GM19351 (cell line): ENCODE measurements at regions not wholly inside any gene's neighbourhood (a gene's known extent, or its start where the extent isn't known, plus 50 kb on each side); places are given as distances from the start of the nearest gene placed in this dataset.
A peak's percentile ranks its signal among the peaks of the same experiment; 100 is the strongest.

Experiments used
- ATAC-seq: cut with Tn5 transposase; IDR thresholded peaks from one replicate; pipeline ENCODE4 v1.9.1; 2021; ENCODE audit warnings: mild to moderate bottlenecking, moderate library complexity; ENCODE audit not compliant: unreplicated experiment

DNA sequence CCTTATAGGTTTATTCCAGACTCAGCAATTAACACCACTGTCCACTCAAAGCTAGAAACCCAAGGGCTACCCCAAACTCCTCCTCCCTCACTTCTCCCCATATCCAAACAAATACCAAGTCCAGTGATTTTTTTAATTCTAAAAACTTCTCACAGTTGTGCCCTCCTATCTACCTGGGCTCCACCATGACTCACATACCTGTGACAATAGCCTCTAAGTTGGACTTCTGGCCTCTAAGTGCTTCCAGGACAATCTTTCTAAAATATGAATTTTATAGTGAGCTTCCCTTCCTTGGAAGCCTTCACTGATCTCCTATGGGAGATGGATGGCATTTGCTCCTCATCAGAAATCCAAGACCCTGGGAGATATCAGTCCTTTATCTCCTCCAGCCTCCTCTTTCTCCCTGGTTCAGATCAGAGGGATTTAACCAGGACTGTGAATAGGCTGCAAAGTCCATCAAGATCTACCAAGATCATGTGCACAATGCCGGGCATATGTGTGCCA, 219.3 kb downstream of the TOMM20 start:
- ATAC-seq = no peak

DNA sequence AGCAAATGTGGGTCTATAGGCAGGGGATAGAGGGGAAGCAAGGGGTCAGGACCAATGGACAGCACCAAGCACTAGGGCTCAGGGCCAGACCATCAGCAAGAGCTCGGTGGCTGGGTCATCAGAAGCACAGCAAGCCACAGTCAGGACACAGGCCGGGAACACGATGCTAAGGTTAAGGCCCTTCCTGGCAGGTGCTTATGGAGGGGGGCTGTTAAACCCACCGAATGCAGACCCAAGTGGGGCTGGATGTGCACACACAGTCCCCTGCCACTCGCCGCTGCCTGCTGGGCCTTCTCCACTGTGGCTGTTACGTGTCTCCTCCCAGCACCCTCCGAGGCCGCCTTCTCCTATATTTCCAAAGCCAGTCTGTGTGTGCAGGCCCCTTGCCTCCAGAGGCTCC, 220.1 kb downstream of the TOMM20 start:
- ATAC-seq = no peak

DNA sequence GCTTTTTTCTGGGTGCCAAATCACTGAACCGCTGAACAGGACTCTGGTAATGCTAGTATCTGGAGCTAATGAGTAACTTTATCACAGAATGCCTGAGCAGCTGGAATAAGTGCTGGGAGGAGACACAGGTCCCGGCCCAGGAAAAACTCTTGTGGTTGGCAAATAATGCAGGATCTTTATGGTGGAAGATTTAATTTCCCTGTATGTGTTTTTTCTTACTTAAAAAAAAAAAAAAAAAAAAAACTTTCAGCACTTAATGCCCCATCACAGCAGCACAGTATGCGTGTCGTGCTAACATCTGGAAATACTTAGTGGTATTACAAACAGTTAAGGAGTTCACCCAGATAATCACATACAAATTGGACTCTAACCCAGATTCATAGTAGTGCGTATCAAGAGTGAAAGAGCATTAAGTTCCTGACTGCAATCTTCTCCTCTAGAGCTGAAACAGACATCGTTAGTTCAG, 220.7 kb downstream of the TOMM20 start:
- no peak for ATAC-seq

DNA sequence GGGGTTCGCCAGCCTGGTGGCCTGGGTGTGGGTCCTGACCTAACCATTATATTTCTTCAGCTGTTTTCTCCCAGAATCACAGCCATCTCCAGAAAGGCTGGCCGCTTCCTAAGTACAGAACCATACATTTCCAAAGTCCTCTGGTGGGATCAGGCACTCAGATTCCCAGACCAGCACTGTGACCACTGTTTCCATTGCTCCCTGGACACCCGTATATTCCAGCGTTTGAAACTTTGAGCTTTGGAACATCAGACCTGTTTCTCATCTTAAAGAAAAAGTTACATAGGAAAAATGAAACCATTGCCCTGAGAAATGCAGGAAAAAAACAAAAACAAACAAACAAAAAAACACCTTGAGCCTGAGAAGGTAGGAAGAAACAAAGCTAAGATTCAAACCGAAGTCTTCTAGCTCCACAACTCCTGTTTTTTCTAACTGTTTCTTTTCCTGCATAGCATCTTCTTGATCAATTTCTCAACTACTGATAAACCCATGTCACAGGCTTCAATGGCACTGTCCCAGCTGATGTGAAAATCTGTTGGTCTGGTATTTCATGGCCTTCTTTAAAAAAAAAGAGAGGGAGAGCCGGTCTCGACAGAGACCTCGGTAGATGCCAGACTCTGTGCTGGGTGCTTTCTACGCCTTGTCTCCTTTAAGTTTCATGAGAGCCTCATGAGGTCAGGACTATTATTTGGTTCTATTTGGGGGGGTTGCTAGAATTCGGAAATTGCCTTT, 221.3 kb downstream of the TOMM20 start:
- ATAC-seq = no peak

DNA sequence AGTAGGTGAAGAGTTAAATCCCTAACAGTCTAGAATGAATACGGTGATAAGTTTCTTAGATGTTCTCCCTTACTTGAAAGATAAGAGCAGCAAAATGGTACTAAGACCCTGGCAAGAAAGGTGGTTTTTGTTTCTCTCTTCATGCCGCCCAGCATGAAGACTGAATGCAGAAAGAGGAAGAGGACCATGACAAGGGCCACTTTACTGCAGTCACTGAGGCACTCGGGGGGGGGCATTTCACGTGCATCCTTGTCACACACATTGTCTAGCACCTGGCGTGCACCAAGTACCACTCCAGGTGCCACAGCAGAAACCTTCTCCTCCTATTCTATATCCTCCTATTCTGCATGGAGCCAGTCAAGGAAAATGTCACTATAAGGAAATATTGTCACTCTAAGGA, 222.0 kb downstream of the TOMM20 start:
- no peak for ATAC-seq

DNA sequence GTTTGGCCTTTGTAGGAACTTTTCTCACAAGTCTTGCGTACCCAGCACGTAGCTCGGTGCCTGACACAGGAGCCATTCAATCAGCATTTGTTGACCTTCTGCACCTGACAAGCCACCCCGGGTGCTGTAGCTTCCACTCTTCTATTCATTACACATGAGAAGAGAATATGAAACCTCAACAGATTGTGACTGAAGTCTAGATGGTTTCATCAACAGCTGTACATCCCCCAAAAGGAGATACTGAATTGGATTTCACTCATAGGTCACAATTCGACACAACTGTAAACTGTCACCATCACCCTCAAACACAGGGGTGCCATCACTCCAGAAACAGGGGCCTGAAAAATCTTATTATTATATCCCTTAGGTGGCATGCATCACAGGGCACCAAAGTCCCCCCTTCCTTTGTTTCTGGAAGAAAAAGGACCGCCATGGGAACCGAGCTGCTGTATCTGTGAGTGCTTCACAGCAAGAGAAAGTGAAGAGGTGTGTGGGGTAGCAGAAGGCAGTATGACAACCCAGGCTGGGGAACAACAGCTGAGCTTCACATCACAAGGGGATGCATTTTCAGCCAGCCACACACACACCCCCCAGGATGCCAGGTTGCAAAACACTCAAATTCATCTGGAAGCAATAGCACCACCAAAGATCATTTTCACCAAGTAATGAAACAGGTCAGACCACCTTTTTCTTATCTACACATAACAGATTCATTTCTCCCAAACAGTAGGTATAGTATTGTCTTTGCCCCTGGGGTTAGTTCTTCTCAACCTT, 225.7 kb downstream of the TOMM20 start:
- no peak for ATAC-seq

DNA sequence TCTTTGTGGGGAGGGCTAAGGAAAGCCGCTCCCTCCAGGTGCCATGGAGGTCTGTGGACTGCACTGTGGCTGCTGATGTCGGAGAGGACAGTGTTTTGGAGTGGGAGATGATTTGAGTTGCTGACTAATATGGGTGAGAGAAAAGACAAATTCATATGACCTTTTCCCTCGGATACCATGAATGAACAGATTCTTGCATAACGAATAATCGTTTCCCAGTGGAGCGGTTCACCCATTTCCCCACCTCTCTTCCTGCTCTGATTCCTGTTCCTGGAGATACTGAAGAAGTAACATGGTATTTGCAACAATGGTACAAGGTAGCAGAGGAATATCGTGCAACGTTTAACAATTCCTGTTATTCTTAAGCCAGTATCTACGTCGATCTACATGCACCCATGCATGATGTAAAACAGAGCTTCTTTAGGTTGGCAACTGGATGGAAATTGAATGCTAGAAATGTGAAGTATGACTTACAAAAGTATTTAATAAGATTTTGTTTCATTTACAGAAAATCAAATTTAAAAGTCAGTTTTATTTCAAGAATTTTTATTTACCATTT, 227.1 kb downstream of the TOMM20 start:
- no peak for ATAC-seq

DNA sequence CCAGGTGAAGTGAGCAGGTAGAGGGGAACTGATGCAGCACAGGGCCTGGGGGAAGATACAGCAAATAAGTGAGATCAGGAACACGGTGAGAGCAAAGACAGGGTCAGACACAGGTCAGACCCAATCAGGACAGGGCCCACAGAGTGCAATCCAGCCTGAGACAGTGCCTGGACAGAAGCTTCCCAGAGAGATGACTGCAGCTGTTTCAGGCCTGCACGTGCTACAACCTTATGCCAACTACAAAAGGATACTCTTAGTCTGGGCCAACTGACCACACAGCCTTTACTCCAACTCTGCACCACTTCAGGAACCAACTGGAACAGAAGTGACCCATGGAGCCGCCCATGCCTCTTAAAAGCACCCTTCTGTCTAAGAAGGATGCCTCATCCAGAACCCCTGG, 228.0 kb downstream of the TOMM20 start:
- ATAC-seq = no peak

DNA sequence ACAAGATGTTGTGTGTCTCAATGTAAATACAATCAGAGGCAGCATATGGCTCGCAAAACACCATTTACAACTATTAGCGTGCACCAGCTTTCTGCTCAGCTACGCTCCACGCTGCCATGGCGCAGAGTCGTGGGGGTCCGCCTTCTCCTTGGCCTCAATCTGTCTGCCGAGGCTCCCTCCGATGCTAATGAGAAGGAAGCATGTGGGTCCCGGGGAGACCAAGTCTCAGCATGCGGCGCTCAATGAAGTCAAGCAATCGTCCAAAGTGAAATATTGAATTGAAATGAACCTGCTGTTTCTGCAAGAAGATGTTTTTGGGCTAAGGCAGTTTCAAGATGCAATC, 228.9 kb downstream of the TOMM20 start:
- ATAC-seq = no peak

DNA sequence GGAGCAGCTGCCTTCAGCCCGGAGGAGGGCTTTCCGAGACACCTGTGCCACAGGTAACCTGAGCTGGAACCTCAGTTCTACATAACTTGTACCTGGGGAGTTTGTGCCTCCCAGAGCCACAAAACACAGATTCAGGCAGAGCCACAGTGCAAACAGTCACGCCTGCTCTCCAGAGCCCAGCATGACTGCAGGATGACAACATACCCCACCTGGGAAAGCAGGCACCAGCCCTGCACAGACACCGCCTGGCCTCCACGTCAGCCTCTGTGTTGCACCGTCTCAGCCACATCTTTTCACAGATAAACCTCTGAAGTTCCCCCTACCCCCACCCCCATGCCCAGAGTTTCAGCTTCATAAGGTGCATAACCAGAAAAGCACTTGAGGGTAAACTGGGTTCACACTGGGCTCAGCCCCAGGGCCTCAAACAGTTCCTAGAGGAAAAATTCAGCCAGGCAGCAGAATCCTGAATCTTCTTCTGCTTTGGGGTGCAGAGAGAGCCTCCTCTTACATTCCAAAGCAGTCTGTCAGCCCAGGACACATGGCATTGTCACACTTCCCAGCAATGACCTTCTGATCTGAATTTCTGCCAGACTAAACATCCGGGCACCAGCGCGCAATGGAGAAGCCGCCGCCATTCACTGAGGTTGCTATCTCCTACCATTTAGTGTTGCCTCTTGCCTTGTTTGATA, 229.5 kb downstream of the TOMM20 start:
- ATAC-seq = no peak

DNA sequence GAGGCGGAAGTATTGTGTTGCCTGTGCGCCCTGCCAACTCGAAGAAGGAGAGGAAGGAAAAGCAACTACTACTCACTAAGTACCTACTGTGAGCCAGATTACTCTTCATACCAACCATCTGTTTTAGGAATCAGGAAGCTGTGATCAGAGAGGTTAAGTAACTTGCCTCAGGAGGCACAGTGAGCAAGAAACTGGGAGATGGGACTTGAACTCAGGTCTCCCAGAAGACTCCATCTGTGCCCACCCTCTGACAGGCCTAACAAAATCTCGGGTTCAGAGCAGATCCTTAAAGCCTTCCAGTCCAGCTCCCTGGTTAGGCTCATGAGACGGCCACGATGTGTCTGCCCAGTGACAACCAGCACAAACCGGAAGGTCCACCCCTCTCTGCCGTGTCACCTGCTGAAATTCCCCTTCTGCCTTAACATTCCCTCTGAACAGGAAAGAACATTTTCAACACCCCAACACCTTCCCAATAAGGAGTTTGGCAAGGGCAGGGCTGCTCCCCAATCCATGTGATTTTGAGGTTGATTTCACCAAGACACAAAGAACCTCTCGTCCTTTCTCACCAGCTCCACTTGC, 230.1 kb downstream of the TOMM20 start:
- no peak for ATAC-seq

DNA sequence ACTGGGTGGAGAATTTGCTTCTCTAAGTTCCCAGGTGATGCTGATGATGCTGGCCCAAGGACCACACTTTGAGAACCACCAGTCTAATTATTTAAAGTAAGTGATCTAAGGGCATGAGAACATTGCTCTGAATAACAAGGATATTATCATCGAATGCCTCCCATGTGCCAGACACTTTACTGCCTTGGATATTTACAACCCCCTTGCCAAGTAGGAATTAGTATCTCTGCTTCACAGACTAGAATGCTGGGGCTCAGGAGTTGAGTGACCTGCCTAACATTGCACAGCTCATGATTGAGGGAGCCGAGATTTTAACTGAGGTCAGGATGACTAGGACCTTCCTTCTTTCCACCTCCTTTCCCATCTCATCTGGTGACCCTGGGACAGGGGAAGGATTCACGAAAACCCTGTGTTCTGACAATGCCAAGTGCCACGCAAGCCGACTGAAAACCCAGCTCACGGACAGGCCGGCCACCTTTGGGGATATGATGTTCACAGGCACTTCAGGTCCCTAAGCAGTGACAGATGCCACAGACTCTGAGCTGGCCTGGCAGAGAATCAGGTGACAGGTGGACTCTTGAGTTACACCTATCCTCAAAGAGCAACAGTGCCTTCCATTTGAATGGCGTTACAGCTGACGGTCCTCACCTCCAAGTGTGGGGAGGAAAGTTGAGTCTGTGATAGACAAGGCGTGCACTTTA, 230.7 kb downstream of the TOMM20 start:
- ATAC-seq = no peak

DNA sequence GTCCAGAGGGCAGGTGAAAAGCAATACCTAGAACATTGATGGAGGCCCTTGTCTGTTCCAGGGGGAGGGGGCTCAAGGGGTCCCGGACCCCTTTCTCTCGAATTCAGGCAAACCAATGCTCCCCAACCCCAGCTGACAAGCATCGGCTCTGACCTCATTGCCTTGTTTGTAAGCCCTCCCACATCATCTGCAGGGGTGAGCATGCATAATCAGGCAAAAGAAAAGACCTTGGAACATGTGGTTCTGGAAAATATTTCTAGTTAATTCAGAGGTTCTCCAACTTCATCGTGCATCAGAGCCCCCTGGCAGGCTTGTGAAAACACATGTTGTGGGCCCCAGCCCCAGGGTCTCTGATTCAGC, 231.3 kb downstream of the TOMM20 start:
- no peak for ATAC-seq

DNA sequence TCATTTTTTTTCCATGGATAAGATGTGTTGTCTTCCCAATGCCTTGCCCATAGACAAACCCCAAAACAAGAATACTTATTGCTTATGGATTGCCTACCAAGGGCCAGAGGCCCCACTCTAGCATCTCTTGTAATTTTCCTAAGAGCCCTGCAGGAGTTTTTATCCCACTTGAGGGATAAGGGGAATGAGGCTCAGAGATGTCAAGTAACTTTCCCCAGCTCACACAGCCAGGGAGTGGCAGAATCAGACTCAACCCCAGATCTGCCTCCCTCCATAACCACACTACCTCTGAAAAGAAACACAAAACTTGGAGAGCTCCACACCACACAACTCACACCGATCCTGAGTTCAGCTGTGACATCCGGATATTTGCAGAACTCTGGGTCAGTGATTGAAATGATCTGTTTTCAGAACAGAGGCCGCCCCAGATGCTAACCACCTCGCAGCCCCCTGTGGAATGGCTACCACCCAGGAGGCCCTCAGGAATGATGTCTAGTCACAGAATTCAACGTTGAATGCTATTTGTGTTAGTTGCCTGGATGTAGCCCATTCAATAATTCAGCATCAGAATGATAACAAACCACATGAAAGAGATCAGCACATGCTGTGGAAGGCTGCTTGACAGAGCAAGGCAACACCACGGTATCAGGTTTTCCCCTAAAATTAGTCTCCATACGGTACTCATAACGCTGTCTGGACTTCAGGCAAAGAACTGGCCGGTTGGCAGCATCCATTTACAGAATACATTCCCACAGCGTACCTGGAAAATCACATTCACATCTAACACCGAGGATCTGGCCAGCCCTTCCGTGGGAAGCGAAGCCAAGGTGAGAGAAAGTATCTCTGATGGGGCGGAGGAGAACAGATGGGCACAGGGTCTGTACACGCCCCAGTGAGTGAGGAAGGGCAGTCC, 231.9 kb downstream of the TOMM20 start:
- ATAC-seq = no peak

DNA sequence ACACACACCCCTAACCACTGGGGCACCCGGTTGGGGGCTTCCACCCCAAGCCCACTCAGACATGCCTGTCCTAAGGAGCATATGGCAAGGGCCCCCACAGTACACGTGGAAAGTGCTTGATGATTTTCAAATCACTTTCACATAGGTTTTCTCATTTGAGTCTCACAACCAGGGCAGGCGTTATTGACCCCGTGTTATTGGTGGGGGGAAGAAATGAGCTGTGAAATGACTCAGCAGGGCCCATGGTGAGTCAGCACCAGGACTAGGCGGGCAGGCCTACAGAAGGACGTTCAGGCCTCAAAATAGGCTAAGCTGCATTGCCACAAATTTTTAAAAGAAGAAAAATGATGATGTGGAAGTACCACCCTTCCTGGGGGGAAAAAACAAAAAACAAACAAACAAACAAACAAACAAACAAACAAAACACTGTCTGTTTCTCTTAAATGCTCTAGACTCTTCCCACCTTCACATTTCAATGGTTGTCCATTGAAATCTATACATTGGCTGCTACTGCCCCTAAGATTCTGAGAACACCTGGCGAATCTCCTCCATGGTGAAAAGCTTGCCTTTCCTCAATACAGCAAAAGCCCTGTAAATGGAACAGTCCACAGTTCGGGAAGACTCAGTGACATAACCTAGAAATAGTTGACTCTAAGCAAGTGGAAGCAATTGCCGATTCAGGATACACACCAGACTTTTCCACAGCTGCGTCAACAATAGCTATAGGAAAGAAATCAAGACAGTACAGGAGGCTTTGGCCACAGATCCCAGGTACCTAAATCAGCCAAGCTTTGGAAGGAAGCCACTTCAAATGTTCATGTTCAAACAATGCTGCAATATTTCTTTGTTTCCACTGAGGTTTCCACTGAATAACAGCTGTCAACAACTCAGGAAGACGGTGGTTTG, 234.7 kb downstream of the TOMM20 start:
- ATAC-seq = peak; percentile 45

DNA sequence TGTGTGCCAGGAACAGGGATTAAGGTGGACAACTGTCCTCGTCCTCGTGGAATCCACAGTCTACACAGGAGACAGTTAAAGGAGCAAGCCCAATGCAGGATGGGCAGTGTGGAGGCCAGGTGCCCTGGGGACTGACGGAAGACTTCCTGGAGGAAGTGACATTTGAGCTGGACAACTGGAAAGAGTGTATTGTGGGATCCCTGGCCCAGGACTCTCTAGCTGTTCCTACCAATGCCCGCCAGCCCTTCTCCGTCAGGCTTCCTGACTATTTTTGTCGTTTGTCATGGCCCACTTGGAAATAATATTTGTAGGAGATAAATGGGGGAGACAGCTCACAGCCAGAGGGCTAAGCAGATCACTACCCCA, 235.3 kb downstream of the TOMM20 start:
- no peak for ATAC-seq

DNA sequence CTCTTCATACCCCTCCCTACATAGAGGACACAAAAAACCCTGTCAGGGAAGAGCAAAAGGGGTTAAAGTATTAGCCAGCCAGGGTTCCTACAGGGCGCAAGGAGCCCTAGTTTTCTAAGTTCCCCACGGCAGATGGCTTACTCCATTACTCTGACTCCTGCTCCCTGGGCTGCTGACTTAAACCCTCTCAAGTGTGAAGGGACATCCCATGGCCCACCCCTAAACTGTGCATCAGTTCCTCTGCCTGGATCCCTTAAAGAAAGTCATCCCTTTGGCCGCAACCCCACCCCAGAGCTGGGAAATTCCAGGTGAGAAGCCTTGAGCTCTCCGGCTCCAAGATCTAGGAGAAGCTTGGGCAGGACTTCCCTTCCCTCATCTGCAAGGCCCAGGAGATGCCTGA, 236.0 kb downstream of the TOMM20 start:
- no peak for ATAC-seq

DNA sequence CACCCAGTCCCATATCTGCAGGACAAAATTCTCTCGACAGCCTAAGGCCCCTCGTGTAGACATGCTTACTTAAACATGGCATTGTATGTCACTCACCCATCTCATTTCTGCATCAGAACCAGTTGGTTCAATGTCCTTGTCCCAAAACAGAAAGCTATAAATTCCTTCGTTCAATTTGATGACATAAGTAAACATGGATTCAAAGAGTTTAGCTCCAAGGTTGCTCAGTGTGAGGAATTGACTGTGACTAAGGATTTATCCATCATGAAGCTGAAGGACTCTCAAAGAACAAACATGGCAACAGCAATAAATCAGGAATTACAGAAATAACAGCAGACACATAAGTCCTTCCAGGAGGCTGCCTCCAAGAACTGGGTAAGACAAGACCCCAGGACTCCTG, 237.2 kb downstream of the TOMM20 start:
- ATAC-seq = no peak

DNA sequence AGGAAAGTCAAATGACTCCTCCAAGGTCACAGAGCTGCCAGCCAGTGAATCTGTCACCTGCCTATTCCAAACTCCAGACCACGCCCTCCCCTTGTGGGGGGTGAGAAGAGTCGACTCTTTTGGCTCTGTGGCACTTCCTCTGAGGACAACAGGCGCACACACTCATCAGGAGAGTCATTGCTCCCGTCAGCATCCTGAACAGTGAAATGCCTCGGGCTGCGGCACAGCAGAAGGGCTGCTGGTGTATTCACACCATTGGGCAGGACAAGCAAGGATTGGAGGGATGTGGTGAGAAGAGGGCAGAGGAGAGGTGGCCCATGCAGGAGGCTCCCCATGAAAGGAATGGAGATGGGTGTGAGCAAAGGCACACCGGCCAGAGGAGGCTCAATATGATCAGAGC, 239.0 kb downstream of the TOMM20 start:
- ATAC-seq = no peak
